CD4-positive, alpha-beta memory T cell (primary cell): ENCODE measurements at regions not wholly inside any gene's neighbourhood (a gene's known extent, or its start where the extent isn't known, plus 50 kb on each side); places are given as distances from the start of the nearest gene placed in this dataset.
"Not testable (repeated sequence)": the region's sequence is repeated elsewhere in the genome, so short reads cannot be mapped to it uniquely, and the experiment has no call there.

Experiments used
- CTCF ChIA-PET: fragments of 350-600 bp; sonication (Branson Sonifier 250); formaldehyde crosslinking; loops from one replicate; lab custom pipeline; 2021; ENCODE audit warnings: inconsistent platforms; ENCODE audit not compliant: partially characterized antibody; lab: Charles Lee
- POLR2A ChIA-PET: fragments of 350-600 bp; sonication (Branson Sonifier 250); formaldehyde crosslinking; loops from one replicate; lab custom pipeline; 2021; ENCODE audit not compliant: partially characterized antibody; lab: Charles Lee
- DNase-seq, 5 donors: peaks; one replicate each; pipeline versions ENCODE4 v3.0.0 to v3.0.0-alpha.2; 2020 to 2022; ENCODE audit warnings: mixed read lengths in 1 of 5
- H3K27ac ChIP-seq: one replicate; pipeline ENCODE4 v1.7.0; 2013; ENCODE audit warnings: low read depth, low read length
- H3K27me3 ChIP-seq: 2 replicates; pipeline ENCODE4 v1.7.0; 2013; ENCODE audit warnings: mild to moderate bottlenecking, low read length, moderate library complexity; ENCODE audit not compliant: insufficient read depth
- H3K36me3 ChIP-seq: 2 replicates; pipeline ENCODE4 v1.7.0; 2013; ENCODE audit warnings: mild to moderate bottlenecking, low read length, moderate library complexity; ENCODE audit not compliant: insufficient read depth
- H3K4me1 ChIP-seq: 2 replicates; pipeline ENCODE4 v1.7.0; 2013; ENCODE audit warnings: mild to moderate bottlenecking, low read length, moderate library complexity; ENCODE audit not compliant: insufficient read depth
- H3K4me3 ChIP-seq, 2 donors: one replicate each; pipeline ENCODE4 v1.7.0; 2013; ENCODE audit warnings: low read length in 2 of 2, mild to moderate bottlenecking in 1 of 2
- H3K9me3 ChIP-seq, 2 donors: one replicate each; pipeline ENCODE4 v1.7.0; 2013; ENCODE audit warnings: low read length in 2 of 2, control low read depth in 1 of 2; ENCODE audit not compliant: control insufficient read depth in 1 of 2
- H3K27ac Mint-ChIP-seq, 7 donors: one replicate each; pipeline ENCODE4 v1.8.0; 2020 to 2021; ENCODE audit warnings: mixed read lengths in 7 of 7, mild to moderate bottlenecking in 6 of 7, inconsistent platforms in 3 of 7, moderate library complexity in 3 of 7
- H3K27me3 Mint-ChIP-seq, 2 donors: one replicate each; pipeline ENCODE4 v1.8.0; 2020 to 2021; ENCODE audit warnings: mixed read lengths in 2 of 2
- H3K36me3 Mint-ChIP-seq, 2 donors: one replicate each; pipeline ENCODE4 v1.8.0; 2020 to 2021; ENCODE audit warnings: mixed read lengths in 2 of 2, inconsistent platforms in 1 of 2, mild to moderate bottlenecking in 1 of 2
- H3K4me1 Mint-ChIP-seq, 4 donors: one replicate each; pipeline ENCODE4 v1.8.0; 2020 to 2021; ENCODE audit warnings: mixed read lengths in 4 of 4, mild to moderate bottlenecking in 1 of 4
- H3K4me3 Mint-ChIP-seq, 8 donors: one replicate each; pipeline ENCODE4 v1.8.0; 2020 to 2021; ENCODE audit warnings: mixed read lengths in 8 of 8, mild to moderate bottlenecking in 7 of 8, moderate library complexity in 6 of 8, inconsistent platforms in 3 of 8
- H3K9me3 Mint-ChIP-seq, 8 donors: one replicate each; pipeline ENCODE4 v1.8.0; 2020 to 2021; ENCODE audit warnings: mixed read lengths in 8 of 8, mild to moderate bottlenecking in 5 of 8, inconsistent platforms in 3 of 8, moderate library complexity in 1 of 8
- intact Hi-C: fragments of 100-400 bp; cut with micrococcal nuclease; formaldehyde crosslinking; loops from one replicate; pipeline ENCODE4 v1.15.1; 2023

DNA sequence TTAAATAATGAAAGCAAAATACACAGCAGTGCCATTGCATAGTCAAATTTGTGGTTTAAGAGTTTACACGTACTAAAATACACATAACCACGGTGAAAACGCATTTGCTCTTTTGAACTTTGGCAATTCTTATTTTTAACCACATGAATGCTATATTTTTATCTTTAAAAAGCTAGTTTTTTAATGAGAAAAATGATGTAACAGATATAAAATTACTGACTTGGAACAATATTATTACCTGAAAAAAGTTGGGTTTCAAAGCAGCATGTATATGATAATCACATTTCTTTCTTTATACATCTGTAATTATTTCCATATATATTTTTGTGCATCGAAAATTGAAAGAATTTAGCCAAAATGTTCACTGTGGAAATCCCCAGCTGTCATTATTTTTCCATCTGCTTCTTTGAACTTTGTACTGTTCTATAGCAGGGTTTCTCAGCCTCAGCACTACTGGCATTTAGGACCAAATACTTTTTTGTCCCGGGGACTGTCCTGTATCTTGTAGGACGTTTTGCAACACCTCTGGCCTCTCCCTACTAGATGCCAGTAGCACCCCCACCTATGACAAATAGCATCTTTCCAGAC, 75.9 kb upstream of the CAB39 start:
- peaks cover 13% of the 10 kb centered on the region for H3K4me1 ChIP-seq
- CTCF ChIA-PET, result no interaction called here
- H3K4me3 Mint-ChIP-seq, result peak overlapping the region in 2 of 8 donors; percentile 63 to 68
- H3K27me3 ChIP-seq, result no peaks in the 10 kb centered on the region
- no peaks in the 10 kb centered on the region for H3K27me3 Mint-ChIP-seq
- POLR2A ChIA-PET, result no interaction called here
- no peak overlapping the region for H3K4me3 ChIP-seq
- no peak overlapping the region for H3K27ac ChIP-seq
- peak overlapping the region in 4 of 7 donors; percentile 4 to 77 (median 62) for H3K27ac Mint-ChIP-seq
- H3K36me3 ChIP-seq, result no peaks in the 10 kb centered on the region
- intact Hi-C loops, result no loop called here
- H3K9me3 Mint-ChIP-seq, result no peaks in the 10 kb centered on the region
- H3K4me1 Mint-ChIP-seq, result peaks cover 6 to 15% (median 11%) of the 10 kb centered on the region in 4 donors
- DNase-seq, result peak in 1 of 5 donors; percentile 20
- no peaks in the 10 kb centered on the region for H3K9me3 ChIP-seq
- H3K36me3 Mint-ChIP-seq, result no peaks in the 10 kb centered on the region

DNA sequence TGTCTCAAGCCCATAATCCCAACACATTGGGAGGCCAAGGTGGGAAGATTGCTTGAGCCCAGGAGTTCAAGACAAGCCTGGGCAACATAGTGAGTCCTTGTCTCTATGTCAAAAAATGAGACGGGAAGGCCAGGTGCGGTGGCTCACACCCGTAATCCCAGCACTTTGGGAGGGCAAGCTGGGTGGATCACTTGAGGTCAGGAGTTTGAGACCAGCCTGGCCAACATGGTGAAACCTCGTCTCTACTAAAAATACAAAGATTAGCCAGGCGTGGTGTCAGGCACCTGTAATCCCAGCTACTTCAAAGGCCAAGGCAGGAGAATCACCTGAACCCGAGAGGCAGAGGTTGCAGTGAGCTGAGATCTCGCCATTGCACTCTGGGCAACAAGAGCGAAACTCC, 75.2 kb upstream of the CAB39 start:
- H3K27ac Mint-ChIP-seq, result peak overlapping the region in 2 of 7 donors; percentile 4 to 73
- CTCF ChIA-PET, result interaction anchor here (0.6 kb wide), 1 partner anchor 14 kb away, joined by 3 read pairs; no protein-coding TSS in a partner anchor
- DNase-seq, H3K36me3 Mint-ChIP-seq, H3K4me3 Mint-ChIP-seq, intact Hi-C loops, H3K27me3 Mint-ChIP-seq, H3K27ac ChIP-seq, POLR2A ChIA-PET, H3K27me3 ChIP-seq, H3K36me3 ChIP-seq, H3K9me3 ChIP-seq, H3K4me3 ChIP-seq, H3K9me3 Mint-ChIP-seq: not testable (repeated sequence)
- H3K4me1 ChIP-seq, result peaks cover 20% of the 10 kb centered on the region
- H3K4me1 Mint-ChIP-seq, result peaks cover 8 to 22% (median 15%) of the 10 kb centered on the region in 4 donors

DNA sequence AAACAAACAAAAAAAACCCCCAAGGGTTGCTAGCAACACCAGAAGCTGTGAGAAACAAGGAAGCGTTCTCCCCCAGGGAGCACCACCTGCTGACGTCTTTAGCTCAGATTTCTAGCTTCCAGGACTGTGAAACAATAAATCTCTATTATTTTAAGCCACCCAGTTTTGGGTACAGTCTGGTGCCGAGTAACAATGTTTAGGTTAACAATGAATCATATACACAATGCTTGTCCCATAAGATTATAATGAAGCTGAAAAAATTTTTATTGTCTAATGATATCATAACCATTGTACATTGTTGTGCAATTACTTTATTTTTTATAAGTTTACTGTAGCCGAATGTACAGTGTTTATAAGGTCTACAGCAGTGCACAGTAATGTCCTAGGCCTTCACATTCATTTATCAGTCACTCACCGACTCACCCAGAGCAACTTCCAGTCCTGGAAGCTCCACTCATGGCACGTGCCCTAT, 72.1 kb upstream of the CAB39 start:
- Histone ChIP-seq H3K4me1 (peaks cover 45% of the 10 kb centered on the region), H3K27me3 (no peaks in the 10 kb centered on the region), H3K27ac (no peak overlapping the region), H3K4me3 (no peak overlapping the region), H3K36me3 (no peaks in the 10 kb centered on the region), H3K9me3 (no peaks in the 10 kb centered on the region)
- H3K27ac Mint-ChIP-seq, result no peak overlapping the region
- no peak for DNase-seq
- no peaks in the 10 kb centered on the region for H3K27me3 Mint-ChIP-seq
- CTCF ChIA-PET, result interaction anchor here (1.0 to 1.1 kb wide), 2 partner anchors 14 to 158 kb away, joined by 3 read pairs; no protein-coding TSS in a partner anchor
- H3K4me3 Mint-ChIP-seq, result no peak overlapping the region
- no peaks in the 10 kb centered on the region for H3K36me3 Mint-ChIP-seq
- peaks cover 19 to 44% (median 31%) of the 10 kb centered on the region in 4 donors for H3K4me1 Mint-ChIP-seq
- no peaks in the 10 kb centered on the region for H3K9me3 Mint-ChIP-seq
- intact Hi-C loops, result no loop called here
- POLR2A ChIA-PET, result interaction anchor here (1.0 to 1.2 kb wide), 2 partner anchors 15 to 21 kb away, joined by 3 read pairs; no protein-coding TSS in a partner anchor

- peaks cover 33% of the 10 kb centered on the region for H3K4me1 ChIP-seq
- H3K9me3 Mint-ChIP-seq, result no peaks in the 10 kb centered on the region
- H3K27ac Mint-ChIP-seq, result peak overlapping the region in 6 of 7 donors; percentile 36 to 97 (median 70)
- H3K4me3 Mint-ChIP-seq, result peak overlapping the region in 5 of 8 donors; percentile 6 to 48 (median 27)
- intact Hi-C loops, result no loop called here
- ChIA-PET CTCF (interaction anchor here (1.0 kb wide), 1 partner anchor 26 kb away, joined by 4 read pairs; no protein-coding TSS in a partner anchor), POLR2A (interaction anchor here (1.4 to 2.6 kb wide), 5 partner anchors 15 to 151 kb away, joined by 5 to 41 read pairs (median 16); partner anchors contain the start of gene CAB39)
- no peaks in the 10 kb centered on the region for H3K27me3 ChIP-seq
- no peaks in the 10 kb centered on the region for H3K36me3 Mint-ChIP-seq
- no peak for DNase-seq
- H3K4me3 ChIP-seq, result no peak overlapping the region
- no peaks in the 10 kb centered on the region for H3K27me3 Mint-ChIP-seq
- no peaks in the 10 kb centered on the region for H3K36me3 ChIP-seq
- H3K9me3 ChIP-seq, result no peaks in the 10 kb centered on the region
- H3K27ac ChIP-seq, result peak overlapping the region; percentile 51
- H3K4me1 Mint-ChIP-seq, result peaks cover 11 to 32% (median 22%) of the 10 kb centered on the region in 4 donors
These were observed 69.7 kb upstream of the CAB39 start for GRCh38 chr2:230642966-230643365.

GRCh38 chr2:230643576-230644291, 68.9 kb upstream of the CAB39 start:
- Histone ChIP-seq H3K27me3 (no peaks in the 10 kb centered on the region), H3K36me3 (no peaks in the 10 kb centered on the region), H3K27ac (peak overlapping the region; percentile 51), H3K9me3 (no peaks in the 10 kb centered on the region), H3K4me3 (peak overlapping the region; percentile 8 to 30), H3K4me1 (peaks cover 33% of the 10 kb centered on the region)
- intact Hi-C loops, result loop anchor here (1.0 to 2.0 kb wide), 2 partner anchors 17 to 69 kb away; partner anchors contain the start of gene CAB39
- ChIA-PET POLR2A (interaction anchor here (0.7 to 2.6 kb wide), 12 partner anchors 14 to 325 kb away, joined by 3 to 41 read pairs (median 4); partner anchors contain the start of gene CAB39), CTCF (interaction anchor here (0.6 to 1.8 kb wide), 9 partner anchors 16 to 156 kb away, joined by 3 to 6 read pairs (median 4); no protein-coding TSS in a partner anchor)
- peaks cover 11 to 35% (median 25%) of the 10 kb centered on the region in 4 donors for H3K4me1 Mint-ChIP-seq
- peak overlapping the region; percentile 85 to 97 (median 95) for H3K27ac Mint-ChIP-seq
- no peaks in the 10 kb centered on the region for H3K27me3 Mint-ChIP-seq
- peak; percentile 44 to 65 (median 53) for DNase-seq
- no peaks in the 10 kb centered on the region for H3K9me3 Mint-ChIP-seq
- H3K4me3 Mint-ChIP-seq, result peak overlapping the region; percentile 34 to 84 (median 71)
- H3K36me3 Mint-ChIP-seq, result no peaks in the 10 kb centered on the region

DNA sequence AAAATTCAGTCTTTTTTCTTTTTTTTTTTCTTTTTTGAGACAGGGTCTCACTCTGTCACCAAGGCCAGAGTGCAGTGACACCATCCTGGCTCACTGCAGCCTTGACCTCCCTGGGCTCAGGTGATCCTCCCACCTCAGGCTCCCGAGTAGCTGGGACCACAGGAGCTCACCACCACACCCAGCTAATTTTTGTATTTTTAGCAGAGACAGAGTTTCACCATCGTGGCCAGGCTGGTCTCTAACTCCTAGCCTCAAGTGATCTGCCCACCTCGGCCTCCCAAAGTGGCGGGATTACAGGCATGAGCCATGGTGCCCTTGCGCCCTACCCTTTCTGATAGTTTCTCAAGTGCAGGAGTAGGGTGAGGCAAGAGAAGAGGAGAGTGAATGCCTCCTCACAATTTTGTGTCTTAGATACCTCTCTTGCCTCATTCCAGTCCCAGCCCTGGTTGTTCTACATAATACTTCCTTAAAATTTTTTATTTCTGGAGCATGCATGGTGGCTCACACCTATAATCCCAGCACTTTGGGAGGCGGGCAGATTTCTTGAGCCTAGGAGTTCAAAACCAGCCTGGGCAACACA, 68.2 kb upstream of the CAB39 start:
- DNase-seq, result no peak
- no peaks in the 10 kb centered on the region for H3K27me3 ChIP-seq
- peak overlapping the region in 1 of 2 donors; percentile 12 for H3K4me3 ChIP-seq
- Mint-ChIP-seq H3K4me1 (peaks cover 11 to 35% (median 25%) of the 10 kb centered on the region in 4 donors), H3K36me3 (no peaks in the 10 kb centered on the region), H3K9me3 (no peaks in the 10 kb centered on the region), H3K27ac (peak overlapping the region; percentile 32 to 97 (median 95)), H3K4me3 (peak overlapping the region in 6 of 8 donors; percentile 21 to 84 (median 68)), H3K27me3 (no peaks in the 10 kb centered on the region)
- POLR2A ChIA-PET, result interaction anchor here (0.7 to 2.6 kb wide), 12 partner anchors 13 to 326 kb away, joined by 3 to 41 read pairs (median 4); partner anchors contain the start of genes CAB39 and SP140L
- no peaks in the 10 kb centered on the region for H3K36me3 ChIP-seq
- intact Hi-C loops, result loop anchor here (1.0 to 2.0 kb wide), 2 partner anchors 16 to 68 kb away; partner anchors contain the start of gene CAB39
- CTCF ChIA-PET, result interaction anchor here (0.6 to 1.8 kb wide), 9 partner anchors 15 to 155 kb away, joined by 3 to 6 read pairs (median 4); no protein-coding TSS in a partner anchor
- H3K27ac ChIP-seq, result peak overlapping the region; percentile 51
- peaks cover 33% of the 10 kb centered on the region for H3K4me1 ChIP-seq
- no peaks in the 10 kb centered on the region for H3K9me3 ChIP-seq
